PC-3 (cell line): ENCODE measurements at regions not wholly inside any gene's neighbourhood (a gene's known extent, or its start where the extent isn't known, plus 50 kb on each side); places are given as distances from the start of the nearest gene placed in this dataset.

Experiments
- ATAC-seq: fragments of 200-7000 bp; cut with Tn5 transposase; 2 replicates; pipeline ENCODE4 v1.9.1; 2020; ENCODE audit warnings: mild to moderate bottlenecking, moderate library complexity
- BruUV-seq: library from RNA; stranded (reverse); fragments of 400-500 nt; replicated peaks from 2 replicates; lab custom pipeline; 2021; lab: Mats Ljungman, UMichigan
- CTCF ChIA-PET: fragments of 300-600 bp; sonication (Branson Sonifier 250); formaldehyde crosslinking; loops from one replicate; lab custom pipeline; 2022; ENCODE audit warnings: antibody characterized with exemption; lab: Charles Lee
- POLR2A ChIA-PET: fragments of 300-600 bp; sonication (Branson Sonifier 250); formaldehyde crosslinking; loops from one replicate; lab custom pipeline; 2022; ENCODE audit warnings: antibody characterized with exemption; ENCODE audit not compliant: unreplicated experiment; lab: Charles Lee
- DNase-seq: peaks from one replicate; pipeline ENCODE4 v3.0.0-alpha.2; 2015
- H2AFZ ChIP-seq: fragments of 300-600 bp; sonication (generic); 2 replicates; pipeline ENCODE4 v1.6.0; 2016; ENCODE audit warnings: antibody characterized with exemption, low read length
- H3F3A ChIP-seq: fragments of 300-600 bp; sonication (generic); one replicate; pipeline ENCODE4 v1.6.0; 2017; ENCODE audit warnings: antibody characterized with exemption, low read length, control low read depth, mild to moderate bottlenecking; ENCODE audit not compliant: unreplicated experiment
- H3K27ac ChIP-seq: fragments of 300-600 bp; sonication (generic); 2 replicates; pipeline ENCODE4 v1.5.1; 2016; ENCODE audit warnings: mild to moderate bottlenecking, low read length
- H3K27me3 ChIP-seq: fragments of 300-600 bp; sonication (generic); 2 replicates; pipeline ENCODE4 v1.6.1; 2016; ENCODE audit warnings: low read length, mixed read lengths
- H3K36me3 ChIP-seq: fragments of 300-600 bp; sonication (generic); 2 replicates; pipeline ENCODE4 v1.6.1; 2016; ENCODE audit warnings: low read depth, mixed run types, low read length, mixed read lengths
- H3K4me1 ChIP-seq: fragments of 300-600 bp; sonication (generic); 2 replicates; pipeline ENCODE4 v1.5.1; 2016; ENCODE audit warnings: low read length; ENCODE audit not compliant: insufficient read depth
- H3K4me2 ChIP-seq: fragments of 300-600 bp; sonication (generic); 2 replicates; pipeline ENCODE4 v1.6.0; 2016; ENCODE audit warnings: low read length
- H3K4me3 ChIP-seq: fragments of 300-600 bp; sonication (generic); 2 replicates; pipeline ENCODE4 v1.5.1; 2016; ENCODE audit warnings: mild to moderate bottlenecking, low read length, mixed read lengths
- H3K79me2 ChIP-seq: fragments of 300-600 bp; sonication (generic); 2 replicates; pipeline ENCODE4 v1.6.1; 2017; ENCODE audit warnings: low read length, mixed read lengths
- H3K9ac ChIP-seq: fragments of 300-600 bp; sonication (generic); 2 replicates; pipeline ENCODE4 v1.6.0; 2016; ENCODE audit warnings: mild to moderate bottlenecking, low read length
- H3K9me2 ChIP-seq: fragments of 300-600 bp; sonication (generic); replicated peaks from 2 replicates; pipeline ENCODE4 v1.6.1; 2016; ENCODE audit warnings: mixed run types, low read length, mixed read lengths
- H3K9me3 ChIP-seq: fragments of 300-600 bp; sonication (generic); 2 replicates; pipeline ENCODE4 v1.6.1; 2016; ENCODE audit warnings: low read length, mixed read lengths
- H4K20me1 ChIP-seq: fragments of 300-600 bp; sonication (generic); 2 replicates; pipeline ENCODE4 v1.6.1; 2016; ENCODE audit warnings: low read length, mixed read lengths
- CTCF ChIP-seq: fragments of 300-600 bp; sonication (generic); conservative IDR thresholded peaks from 2 replicates; pipeline ENCODE4 v1.5.1; 2017; ENCODE audit warnings: antibody characterized with exemption, low read depth, mild to moderate bottlenecking, low read length
- EZH2 ChIP-seq: fragments of 300-600 bp; sonication (generic); IDR thresholded peaks from one replicate; pipeline ENCODE4 v1.6.1; 2017; ENCODE audit warnings: antibody characterized with exemption, mild to moderate bottlenecking, low read length; ENCODE audit not compliant: unreplicated experiment
- EZH2phosphoT487 ChIP-seq: fragments of 300-600 bp; sonication (generic); IDR thresholded peaks from 2 replicates; pipeline ENCODE4 v1.6.1; 2018; ENCODE audit warnings: mild to moderate bottlenecking, antibody characterized with exemption, low read length, borderline replicate concordance
- intact Hi-C: fragments of 100-400 bp; cut with micrococcal nuclease; formaldehyde crosslinking; loops from 2 replicates; pipeline ENCODE4 v1.9.0; 2023

GRCh38 chr4:155541716-155542115 lies 124.9 kb upstream of the GUCY1A1 start:
- Histone ChIP-seq H3K9me3 (no peaks in the 10 kb centered on the region), H3F3A (no peaks in the 10 kb centered on the region), H3K4me1 (peaks cover 16% of the 10 kb centered on the region), H3K36me3 (no peaks in the 10 kb centered on the region), H2AFZ (no peak overlapping the region), H3K4me3 (no peak overlapping the region), H3K27me3 (no peaks in the 10 kb centered on the region), H3K9ac (no peak overlapping the region), H3K4me2 (no peak overlapping the region), H3K9me2 (no peaks in the 10 kb centered on the region), H3K79me2 (no peaks in the 10 kb centered on the region), H4K20me1 (no peaks in the 10 kb centered on the region), H3K27ac (no peak overlapping the region)
- DNase-seq = no peak
- ATAC-seq = no peak
- ChIA-PET POLR2A (no interaction called here), CTCF (no interaction called here)
- no TSS peak for BruUV-seq
- TF ChIP-seq CTCF (no peak), EZH2phosphoT487 (no peak), EZH2 (no peak)
- intact Hi-C loops = loop anchor here (5.0 kb wide), 1 partner anchor 136 kb away; no protein-coding TSS in a partner anchor

- DNase-seq = no peak
- Histone ChIP-seq H3K9me3 (no peaks in the 10 kb centered on the region), H3K4me2 (no peak overlapping the region), H3F3A (no peaks in the 10 kb centered on the region), H4K20me1 (no peaks in the 10 kb centered on the region), H3K27ac (no peak overlapping the region), H3K4me3 (no peak overlapping the region), H3K36me3 (no peaks in the 10 kb centered on the region), H3K9ac (no peak overlapping the region), H3K79me2 (no peaks in the 10 kb centered on the region), H3K9me2 (no peaks in the 10 kb centered on the region), H3K27me3 (no peaks in the 10 kb centered on the region), H2AFZ (no peak overlapping the region), H3K4me1 (peaks cover 16% of the 10 kb centered on the region)
- intact Hi-C loops = loop anchor here (5.0 kb wide), 1 partner anchor 137 kb away; no protein-coding TSS in a partner anchor
- TF ChIP-seq EZH2phosphoT487 (no peak), EZH2 (no peak), CTCF (no peak)
- no TSS peak for BruUV-seq
- ChIA-PET CTCF (no interaction called here), POLR2A (no interaction called here)
- ATAC-seq = no peak
These were observed 126.0 kb upstream of the GUCY1A1 start for GRCh38 chr4:155540698-155541097.

- CTCF ChIA-PET = no interaction called here
- H3K9ac ChIP-seq = no peak overlapping the region
- intact Hi-C loops = loop anchor here (5.0 kb wide), 1 partner anchor 138 kb away; no protein-coding TSS in a partner anchor
These were observed 126.9 kb upstream of the GUCY1A1 start for GRCh38 chr4:155539746-155540145.

More at GRCh38 chr4:155539746-155540145, 126.9 kb upstream of the GUCY1A1 start:
- peak; percentile 29 for DNase-seq
- H3K79me2 ChIP-seq = no peaks in the 10 kb centered on the region
- H2AFZ ChIP-seq = 0 out of 2 replicates have a peak overlapping the region, but pooled peaks have one; percentile 22
- no peak for ATAC-seq
- H3K9me3 ChIP-seq = no peaks in the 10 kb centered on the region
- no peak overlapping the region for H3K4me2 ChIP-seq
- peaks cover 16% of the 10 kb centered on the region for H3K4me1 ChIP-seq
- H3K36me3 ChIP-seq = no peaks in the 10 kb centered on the region
- H3K27me3 ChIP-seq = no peaks in the 10 kb centered on the region
- H3K4me3 ChIP-seq = no peak overlapping the region
- no peaks in the 10 kb centered on the region for H4K20me1 ChIP-seq
- H3K9me2 ChIP-seq = no peaks in the 10 kb centered on the region
- POLR2A ChIA-PET = interaction anchor here (0.5 kb wide), 1 partner anchor 1492 kb away, joined by 4 read pairs; no protein-coding TSS in a partner anchor
- BruUV-seq = no TSS peak
- H3K27ac ChIP-seq = no peak overlapping the region
- H3F3A ChIP-seq = no peaks in the 10 kb centered on the region
- no peak for TF ChIP-seq CTCF
- TF ChIP-seq EZH2phosphoT487 = no peak
- TF ChIP-seq EZH2 = no peak
